Liver (tissue), 8 donors: ENCODE measurements at regions not wholly inside any gene's neighbourhood (a gene's known extent, or its start where the extent isn't known, plus 50 kb on each side); places are given as distances from the start of the nearest gene placed in this dataset.

Experiments used
- DNase-seq: peaks from one replicate; pipeline ENCODE4 v3.0.0-alpha.2; 2017; ENCODE audit warnings: low spot score
- H3K27ac ChIP-seq, 2 donors: one replicate each; pipeline ENCODE4 v1.7.0; 2013; ENCODE audit warnings: inconsistent platforms in 2 of 2, low read length in 2 of 2, control low read depth in 1 of 2, low read depth in 1 of 2, mild to moderate bottlenecking in 1 of 2
- H3K27me3 ChIP-seq, 4 donors: one replicate each; pipeline versions ENCODE4 v1.6.1 to v1.7.0; 2013; ENCODE audit warnings: low read length in 3 of 4, inconsistent platforms in 1 of 4, mild to moderate bottlenecking in 1 of 4, moderate library complexity in 1 of 4; ENCODE audit not compliant: control insufficient read depth in 4 of 4, insufficient read depth in 4 of 4
- H3K36me3 ChIP-seq, 4 donors: one replicate each; pipeline versions ENCODE4 v1.6.1 to v1.7.0; 2013; ENCODE audit warnings: low read length in 3 of 4, mild to moderate bottlenecking in 3 of 4, low read depth in 1 of 4, moderate library complexity in 1 of 4; ENCODE audit not compliant: control insufficient read depth in 4 of 4, insufficient read depth in 3 of 4
- H3K4me1 ChIP-seq, 4 donors: one replicate each; pipeline versions ENCODE4 v1.6.1 to v1.7.0; 2013; ENCODE audit warnings: low read length in 3 of 4, mild to moderate bottlenecking in 3 of 4, moderate library complexity in 1 of 4; ENCODE audit not compliant: control insufficient read depth in 4 of 4, insufficient read depth in 4 of 4
- H3K4me3 ChIP-seq, 3 donors: one replicate each; pipeline versions ENCODE4 v1.6.1 to v1.7.0; 2013; ENCODE audit warnings: low read length in 3 of 3, control low read depth in 1 of 3, low read depth in 1 of 3, mild to moderate bottlenecking in 1 of 3
- H3K9ac ChIP-seq, 2 donors: one replicate each; pipeline ENCODE4 v1.7.0; 2013; ENCODE audit warnings: low read length in 2 of 2, mild to moderate bottlenecking in 2 of 2, moderate library complexity in 2 of 2, control low read depth in 1 of 2, low read depth in 1 of 2
- H3K9me3 ChIP-seq, 4 donors: one replicate each; pipeline versions ENCODE4 v1.6.1 to v1.7.0; 2013; ENCODE audit warnings: low read length in 3 of 4; ENCODE audit not compliant: control insufficient read depth in 4 of 4
- ATF3 ChIP-seq: IDR thresholded peaks from 2 replicates; pipeline ENCODE4 v1.6.1; 2016; ENCODE audit warnings: antibody characterized with exemption
- CTCF ChIP-seq: fragments of 150-350 bp; IDR thresholded peaks from 2 replicates; pipeline ENCODE4 v1.5.1; 2017; ENCODE audit warnings: improper control_type of control experiment, low read depth, low read length; ENCODE audit not compliant: missing input control
- EGR1 ChIP-seq, 2 donors: IDR thresholded peaks; 2 replicates each; pipeline ENCODE4 v1.6.1; 2016 to 2018; ENCODE audit warnings: antibody characterized with exemption in 2 of 2, low read depth in 2 of 2
- FOXA1 ChIP-seq: IDR thresholded peaks from 2 replicates; pipeline ENCODE4 v1.6.1; 2016; ENCODE audit warnings: antibody characterized with exemption
- FOXA2 ChIP-seq: IDR thresholded peaks from 2 replicates; pipeline ENCODE4 v1.6.1; 2016; ENCODE audit warnings: antibody characterized with exemption
- HNF4A ChIP-seq, 2 donors: conservative IDR thresholded peaks; 2 replicates each; pipeline ENCODE4 v1.6.1; 2016; ENCODE audit warnings: antibody characterized with exemption in 2 of 2, mild to moderate bottlenecking in 2 of 2
- HNF4G ChIP-seq: IDR thresholded peaks from 2 replicates; pipeline ENCODE4 v1.6.1; 2016; ENCODE audit warnings: antibody characterized with exemption
- MAX ChIP-seq: IDR thresholded peaks from 2 replicates; pipeline ENCODE4 v1.6.1; 2016; ENCODE audit warnings: antibody characterized with exemption
- REST ChIP-seq: IDR thresholded peaks from 2 replicates; pipeline ENCODE4 v1.6.1; 2016; ENCODE audit warnings: antibody characterized with exemption, mild to moderate bottlenecking
- RXRA ChIP-seq, 2 donors: IDR thresholded peaks; 2 replicates each; pipeline ENCODE4 v1.6.1; 2017 to 2018; ENCODE audit warnings: antibody characterized with exemption in 2 of 2, mild to moderate bottlenecking in 1 of 2
- SP1 ChIP-seq: IDR thresholded peaks from 2 replicates; pipeline ENCODE4 v1.6.1; 2018; ENCODE audit warnings: antibody characterized with exemption, mild to moderate bottlenecking
- TAF1 ChIP-seq: conservative IDR thresholded peaks from 2 replicates; pipeline ENCODE4 v1.6.1; 2016; ENCODE audit warnings: antibody characterized with exemption, mild to moderate bottlenecking
- WGBS: extraction: QIAGEN DNeasy Blood & Tissue Kit; methylation state at CpG from one replicate; pipeline ENCODE4 v1.1.7; 2013; 5-methylcytosine and 5-hydroxymethylcytosine counted together
- donor health status: healthy.
- donor health status: healthy.
- donor health status: healthy.
- donor health status: healthy.
- donor health status: healthy.

GRCh38 chr10:36989233-36989632 lies 136.2 kb upstream of the ANKRD30A start:
- Histone ChIP-seq H3K27ac (no peak overlapping the region), H3K9me3 (peaks cover 0 to 4% (median 0%) of the 10 kb centered on the region in 4 donors), H3K4me1 (no peaks in the 10 kb centered on the region), H3K36me3 (no peaks in the 10 kb centered on the region), H3K27me3 (no peaks in the 10 kb centered on the region), H3K4me3 (no peak overlapping the region), H3K9ac (no peak overlapping the region)
- TF ChIP-seq ATF3: no peak
- no peak for TF ChIP-seq CTCF
- TF ChIP-seq SP1: no peak
- no peak for TF ChIP-seq FOXA1
- no peak for TF ChIP-seq MAX
- TF ChIP-seq FOXA2: no peak
- TF ChIP-seq HNF4G: no peak
- no peak for TF ChIP-seq EGR1 (IDR thresholded peaks at IDR 0.05; ENCODE audit: low read depth in 2 of 2)
- TF ChIP-seq RXRA (IDR thresholded peaks at IDR 0.05): no peak
- no peak for TF ChIP-seq HNF4A (conservative IDR thresholded peaks at IDR 0.05)
- no peak for TF ChIP-seq REST
- 85% methylated on average over 12 of the region's 12 CpGs for WGBS
- DNase-seq: no peak

- Histone ChIP-seq H3K27me3 (no peaks in the 10 kb centered on the region), H3K27ac (no peak overlapping the region), H3K4me3 (no peak overlapping the region), H3K4me1 (no peaks in the 10 kb centered on the region), H3K36me3 (no peaks in the 10 kb centered on the region), H3K9me3 (no peaks in the 10 kb centered on the region), H3K9ac (no peak overlapping the region)
- 66% methylated on average over 2 of the region's 2 CpGs for WGBS
- TF ChIP-seq CTCF (no peak), TAF1 (no peak)
- no peak for DNase-seq
These were observed 178.8 kb upstream of the ANKRD30A start for GRCh38 chr10:36946598-36946997.
